ENCODE measurements at regions not wholly inside any gene's neighbourhood (a gene's known extent, or its start where the extent isn't known, plus 50 kb on each side); places are given as distances from the start of the nearest gene placed in this dataset.

DNA sequence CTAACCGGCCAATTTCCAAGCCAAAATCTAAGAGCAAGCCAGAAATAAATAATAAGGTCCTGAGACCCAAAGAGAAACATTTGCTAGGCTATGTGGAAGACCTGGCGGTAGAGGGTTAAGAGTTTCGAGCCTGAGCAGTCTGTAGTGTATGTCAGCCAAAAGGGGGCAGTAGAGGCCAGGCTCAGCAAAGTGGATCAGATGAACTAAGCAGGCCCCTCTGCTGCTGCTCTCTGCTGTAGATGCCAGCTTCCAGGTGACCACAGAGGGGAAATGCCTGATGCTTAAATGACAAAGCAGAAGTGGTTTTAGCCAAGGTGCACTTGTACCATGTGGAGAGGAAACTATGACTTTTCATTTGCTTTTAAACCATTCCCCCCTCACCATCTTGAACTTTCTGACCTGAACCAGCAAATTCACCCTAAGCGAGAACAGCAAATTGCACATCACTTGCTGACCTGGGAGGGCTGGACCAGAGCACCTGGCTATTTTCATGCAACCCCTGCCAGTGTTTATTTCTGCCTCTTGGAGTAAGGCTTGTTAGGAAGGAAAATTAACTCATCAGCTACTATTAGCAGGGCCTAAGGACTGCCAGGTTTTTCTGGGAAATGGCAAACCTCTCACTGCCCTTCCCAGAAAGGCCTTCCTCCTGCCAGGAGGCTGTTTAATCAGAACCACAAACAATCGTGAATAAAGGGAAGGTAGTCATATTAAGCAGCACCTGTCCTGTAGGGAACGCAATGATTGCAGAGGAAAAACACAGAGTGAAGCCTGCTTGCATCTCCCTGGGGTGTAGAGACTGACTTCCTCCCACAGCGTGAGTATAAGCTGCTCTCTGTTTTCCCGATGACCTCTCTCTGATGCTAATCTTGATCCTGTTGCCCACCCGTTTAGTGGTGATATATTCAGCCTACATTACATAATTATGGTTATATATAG, 818.2 kb downstream of the TLR4 start:
- Histone ChIP-seq H3K36me3 (no peaks in the 10 kb centered on the region), H3K9me3 (no peaks in the 10 kb centered on the region), H3K27ac (no peak overlapping the region), H3K4me3 (no peak overlapping the region), H3K4me1 (no peaks in the 10 kb centered on the region), H3K27me3 (no peaks in the 10 kb centered on the region)
- ATAC-seq (peak in 3 of 4 donors; percentile 72 to 76 (median 72)), DNase-seq (peak in 4 of 5 donors; percentile 20 to 43 (median 36))
- intact Hi-C loops (cut with DNase I) = no loop called here
- TF ChIP-seq POLR2A (IDR thresholded peaks at IDR 0.05) = no peak
- TF ChIP-seq, protein P1, sequence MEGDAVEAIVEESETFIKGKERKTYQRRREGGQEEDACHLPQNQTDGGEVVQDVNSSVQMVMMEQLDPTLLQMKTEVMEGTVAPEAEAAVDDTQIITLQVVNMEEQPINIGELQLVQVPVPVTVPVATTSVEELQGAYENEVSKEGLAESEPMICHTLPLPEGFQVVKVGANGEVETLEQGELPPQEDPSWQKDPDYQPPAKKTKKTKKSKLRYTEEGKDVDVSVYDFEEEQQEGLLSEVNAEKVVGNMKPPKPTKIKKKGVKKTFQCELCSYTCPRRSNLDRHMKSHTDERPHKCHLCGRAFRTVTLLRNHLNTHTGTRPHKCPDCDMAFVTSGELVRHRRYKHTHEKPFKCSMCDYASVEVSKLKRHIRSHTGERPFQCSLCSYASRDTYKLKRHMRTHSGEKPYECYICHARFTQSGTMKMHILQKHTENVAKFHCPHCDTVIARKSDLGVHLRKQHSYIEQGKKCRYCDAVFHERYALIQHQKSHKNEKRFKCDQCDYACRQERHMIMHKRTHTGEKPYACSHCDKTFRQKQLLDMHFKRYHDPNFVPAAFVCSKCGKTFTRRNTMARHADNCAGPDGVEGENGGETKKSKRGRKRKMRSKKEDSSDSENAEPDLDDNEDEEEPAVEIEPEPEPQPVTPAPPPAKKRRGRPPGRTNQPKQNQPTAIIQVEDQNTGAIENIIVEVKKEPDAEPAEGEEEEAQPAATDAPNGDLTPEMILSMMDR (IDR thresholded peaks at IDR 0.05) = peak; percentile 34 to 73 (median 54)
- WGBS, 4 donors = 29 to 38% (median 37%) methylated on average over 9 of the region's 9 CpGs

GRCh38 chr9:118527261-118527660, 823.1 kb downstream of the TLR4 start:
- Histone ChIP-seq H3K36me3 (no peaks in the 10 kb centered on the region), H3K27ac (no peak overlapping the region), H3K27me3 (no peaks in the 10 kb centered on the region), H3K9me3 (no peaks in the 10 kb centered on the region), H3K4me3 (no peak overlapping the region), H3K4me1 (peaks cover 0 to 16% (median 11%) of the 10 kb centered on the region in 12 donors)
- intact Hi-C loops (cut with DNase I) = no loop called here
- WGBS, 4 donors = 77 to 88% (median 85%) methylated on average over 1 of the region's 1 CpG
- no peak for ATAC-seq
- DNase-seq = no peak
- TF ChIP-seq POLR2A (IDR thresholded peaks at IDR 0.05) = no peak
- TF ChIP-seq, protein P1 (IDR thresholded peaks at IDR 0.05) = no peak

- Histone ChIP-seq H3K4me3 (no peak overlapping the region), H3K9me3 (no peaks in the 10 kb centered on the region), H3K36me3 (no peaks in the 10 kb centered on the region), H3K4me1 (peaks cover 0 to 16% (median 11%) of the 10 kb centered on the region in 12 donors), H3K27me3 (no peaks in the 10 kb centered on the region), H3K27ac (peak overlapping the region in 7 of 12 donors; percentile 11 to 78 (median 43))
- peak; percentile 67 to 96 (median 96) for ATAC-seq
- intact Hi-C loops (cut with DNase I) = no loop called here
- peak in 1 of 5 donors; percentile 16 for DNase-seq
- TF ChIP-seq, protein P1 (IDR thresholded peaks at IDR 0.05) = no peak
- TF ChIP-seq POLR2A (IDR thresholded peaks at IDR 0.05) = no peak
- 0 to 4% (median 3%) methylated on average over 3 of the region's 3 CpGs for WGBS, 4 donors
Measured at GRCh38 chr9:118529210-118529609, 825.0 kb downstream of the TLR4 start.

DNA sequence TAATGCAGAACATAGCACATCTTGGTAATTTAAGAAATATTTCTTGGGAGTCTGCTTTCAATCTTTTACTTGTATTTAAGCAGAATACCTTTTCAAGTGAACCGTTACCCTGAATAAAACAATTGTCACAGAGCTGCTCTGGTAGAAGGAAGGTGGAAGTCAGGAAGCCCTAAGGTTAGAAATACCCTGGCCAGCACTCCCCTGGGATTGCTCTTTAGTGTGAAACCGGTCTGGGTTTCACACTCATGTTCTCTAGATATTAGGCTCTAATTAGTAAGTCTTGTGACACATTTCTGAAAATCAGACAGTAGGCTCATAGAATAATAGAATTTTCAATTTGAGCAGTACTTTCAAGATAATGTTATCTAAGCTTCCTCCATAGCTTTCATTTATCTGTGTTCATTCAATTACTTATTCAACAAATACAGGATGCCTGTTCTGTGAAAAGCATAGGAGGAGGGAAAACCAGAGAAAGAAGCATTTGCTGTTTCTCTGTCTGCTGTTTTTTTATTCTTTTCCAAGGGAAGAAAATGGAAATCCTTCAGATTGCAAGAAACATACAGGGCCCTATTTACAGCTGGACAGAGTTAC, 825.5 kb downstream of the TLR4 start:
- Histone ChIP-seq H3K4me1 (peaks cover 0 to 16% (median 11%) of the 10 kb centered on the region in 12 donors), H3K27me3 (no peaks in the 10 kb centered on the region), H3K36me3 (no peaks in the 10 kb centered on the region), H3K4me3 (no peak overlapping the region), H3K27ac (peak overlapping the region in 7 of 12 donors; percentile 11 to 78 (median 43)), H3K9me3 (no peaks in the 10 kb centered on the region)
- DNase-seq (no peak), ATAC-seq (no peak)
- intact Hi-C loops (cut with DNase I) = no loop called here
- TF ChIP-seq POLR2A (IDR thresholded peaks at IDR 0.05) = no peak
- TF ChIP-seq, protein P1 (IDR thresholded peaks at IDR 0.05) = no peak
- 24 to 38% (median 36%) methylated on average over 2 of the region's 2 CpGs for WGBS, 4 donors
